ENCODE measurements at regions not wholly inside any gene's neighbourhood (a gene's known extent, or its start where the extent isn't known, plus 50 kb on each side); places are given as distances from the start of the nearest gene placed in this dataset.

DNA sequence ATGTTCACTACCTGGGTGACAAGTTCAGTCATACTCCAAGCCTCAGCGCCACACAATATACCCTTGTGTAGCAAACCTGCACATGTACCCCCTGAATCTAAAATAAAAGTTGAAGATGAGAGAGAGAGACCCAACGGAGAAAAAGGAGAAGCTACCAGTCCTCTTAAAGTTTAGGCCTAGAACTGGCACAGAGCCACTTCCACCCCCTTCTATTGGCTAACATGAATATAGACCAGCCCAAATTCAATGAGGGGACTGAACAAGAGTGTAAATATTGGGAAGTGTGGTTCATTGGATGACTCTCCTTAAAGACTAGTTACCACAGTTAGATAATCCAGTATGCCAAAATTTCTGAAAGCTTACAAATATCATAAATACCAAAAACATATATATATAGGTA lies 139.9 kb upstream of the ATP1B1 start:
- TF ChIP-seq, protein P1, sequence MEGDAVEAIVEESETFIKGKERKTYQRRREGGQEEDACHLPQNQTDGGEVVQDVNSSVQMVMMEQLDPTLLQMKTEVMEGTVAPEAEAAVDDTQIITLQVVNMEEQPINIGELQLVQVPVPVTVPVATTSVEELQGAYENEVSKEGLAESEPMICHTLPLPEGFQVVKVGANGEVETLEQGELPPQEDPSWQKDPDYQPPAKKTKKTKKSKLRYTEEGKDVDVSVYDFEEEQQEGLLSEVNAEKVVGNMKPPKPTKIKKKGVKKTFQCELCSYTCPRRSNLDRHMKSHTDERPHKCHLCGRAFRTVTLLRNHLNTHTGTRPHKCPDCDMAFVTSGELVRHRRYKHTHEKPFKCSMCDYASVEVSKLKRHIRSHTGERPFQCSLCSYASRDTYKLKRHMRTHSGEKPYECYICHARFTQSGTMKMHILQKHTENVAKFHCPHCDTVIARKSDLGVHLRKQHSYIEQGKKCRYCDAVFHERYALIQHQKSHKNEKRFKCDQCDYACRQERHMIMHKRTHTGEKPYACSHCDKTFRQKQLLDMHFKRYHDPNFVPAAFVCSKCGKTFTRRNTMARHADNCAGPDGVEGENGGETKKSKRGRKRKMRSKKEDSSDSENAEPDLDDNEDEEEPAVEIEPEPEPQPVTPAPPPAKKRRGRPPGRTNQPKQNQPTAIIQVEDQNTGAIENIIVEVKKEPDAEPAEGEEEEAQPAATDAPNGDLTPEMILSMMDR (IDR thresholded peaks at IDR 0.05; ENCODE audit: low read depth, low read length) = no peak
- no peak for TF ChIP-seq POLR2A (IDR thresholded peaks at IDR 0.05; ENCODE audit: extremely low read depth, insufficient read length)

Data from NB4 (cell line).